ENCODE measurements at regions not wholly inside any gene's neighbourhood (a gene's known extent, or its start where the extent isn't known, plus 50 kb on each side); places are given as distances from the start of the nearest gene placed in this dataset.

GRCh38 chr15:58261368-58261767 lies 123.2 kb downstream of the AQP9 start:
- Histone ChIP-seq H3K27ac (no peak overlapping the region), H3K36me3 (no peaks in the 10 kb centered on the region), H3K9me3 (no peaks in the 10 kb centered on the region), H3K4me1 (no peaks in the 10 kb centered on the region), H3K27me3 (no peaks in the 10 kb centered on the region), H3K4me3 (no peak overlapping the region)
- WGBS, 2 donors = 92 to 93% methylated on average over 5 of the region's 5 CpGs
- intact Hi-C loops (cut with DNase I) = no loop called here
- no peak for DNase-seq
- TF ChIP-seq POLR2AphosphoS5 (IDR thresholded peaks at IDR 0.05) = no peak
- TF ChIP-seq, protein P1, sequence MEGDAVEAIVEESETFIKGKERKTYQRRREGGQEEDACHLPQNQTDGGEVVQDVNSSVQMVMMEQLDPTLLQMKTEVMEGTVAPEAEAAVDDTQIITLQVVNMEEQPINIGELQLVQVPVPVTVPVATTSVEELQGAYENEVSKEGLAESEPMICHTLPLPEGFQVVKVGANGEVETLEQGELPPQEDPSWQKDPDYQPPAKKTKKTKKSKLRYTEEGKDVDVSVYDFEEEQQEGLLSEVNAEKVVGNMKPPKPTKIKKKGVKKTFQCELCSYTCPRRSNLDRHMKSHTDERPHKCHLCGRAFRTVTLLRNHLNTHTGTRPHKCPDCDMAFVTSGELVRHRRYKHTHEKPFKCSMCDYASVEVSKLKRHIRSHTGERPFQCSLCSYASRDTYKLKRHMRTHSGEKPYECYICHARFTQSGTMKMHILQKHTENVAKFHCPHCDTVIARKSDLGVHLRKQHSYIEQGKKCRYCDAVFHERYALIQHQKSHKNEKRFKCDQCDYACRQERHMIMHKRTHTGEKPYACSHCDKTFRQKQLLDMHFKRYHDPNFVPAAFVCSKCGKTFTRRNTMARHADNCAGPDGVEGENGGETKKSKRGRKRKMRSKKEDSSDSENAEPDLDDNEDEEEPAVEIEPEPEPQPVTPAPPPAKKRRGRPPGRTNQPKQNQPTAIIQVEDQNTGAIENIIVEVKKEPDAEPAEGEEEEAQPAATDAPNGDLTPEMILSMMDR (IDR thresholded peaks at IDR 0.05) = no peak
- TF ChIP-seq EP300 (IDR thresholded peaks at IDR 0.05) = no peak
- TF ChIP-seq POLR2A (IDR thresholded peaks at IDR 0.05) = no peak

DNA sequence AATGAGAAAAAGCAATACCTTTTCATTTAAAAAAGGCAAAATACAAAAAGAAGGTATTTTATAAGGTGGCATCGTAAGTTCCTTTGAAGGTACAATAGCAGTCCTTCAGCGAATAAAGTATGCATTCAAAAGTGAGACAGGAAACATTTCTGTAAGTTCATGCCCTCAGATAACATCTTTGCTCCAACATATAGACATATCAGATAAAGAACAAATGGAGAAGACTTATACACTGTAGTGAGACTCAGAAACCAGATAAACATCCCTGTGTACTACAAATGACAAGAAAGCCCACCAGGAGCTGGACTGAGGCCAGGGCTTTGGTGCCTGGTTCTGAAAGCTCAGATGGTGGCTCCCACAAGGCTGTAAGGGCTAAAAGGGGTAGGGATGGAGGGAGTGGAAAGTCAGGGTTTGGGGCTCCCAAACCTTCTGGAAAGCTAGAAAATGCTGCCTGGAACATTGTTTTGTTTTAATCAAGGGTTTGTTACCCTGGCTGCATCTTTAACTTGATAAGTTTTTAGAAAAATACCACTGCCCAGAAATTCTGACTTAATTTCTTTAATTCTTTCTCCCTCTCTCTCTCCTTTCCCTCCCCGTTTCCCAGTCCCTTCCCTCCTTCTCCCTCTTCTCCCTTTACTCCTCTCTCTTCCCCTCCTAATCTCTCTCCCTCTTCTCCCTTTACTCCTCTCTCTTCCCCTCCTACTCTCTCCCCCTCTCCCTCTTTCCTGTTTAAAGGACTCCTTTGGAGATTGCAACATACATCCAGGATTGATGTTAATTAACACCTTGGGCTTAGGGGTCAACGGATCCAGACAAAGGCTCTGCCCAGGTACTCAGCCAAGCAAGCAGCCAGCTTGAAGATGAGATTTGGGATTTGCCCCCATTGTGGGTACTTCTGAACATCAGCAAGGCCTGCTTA lies 126.1 kb downstream of the AQP9 start:
- H3K27ac ChIP-seq = no peak overlapping the region
- H3K4me3 ChIP-seq = no peak overlapping the region
- TF ChIP-seq POLR2A (IDR thresholded peaks at IDR 0.05) (no peak), POLR2AphosphoS5 (IDR thresholded peaks at IDR 0.05) (no peak), EP300 (IDR thresholded peaks at IDR 0.05) (no peak)
- TF ChIP-seq, protein P1 (IDR thresholded peaks at IDR 0.05) = no peak
- intact Hi-C loops (cut with DNase I) = no loop called here
- H3K27me3 ChIP-seq = no peaks in the 10 kb centered on the region
- DNase-seq = no peak
- no peaks in the 10 kb centered on the region for H3K9me3 ChIP-seq
- WGBS, 2 donors = 80 to 87% methylated on average over 4 of the region's 4 CpGs
- H3K4me1 ChIP-seq = no peaks in the 10 kb centered on the region
- H3K36me3 ChIP-seq = no peaks in the 10 kb centered on the region

DNA sequence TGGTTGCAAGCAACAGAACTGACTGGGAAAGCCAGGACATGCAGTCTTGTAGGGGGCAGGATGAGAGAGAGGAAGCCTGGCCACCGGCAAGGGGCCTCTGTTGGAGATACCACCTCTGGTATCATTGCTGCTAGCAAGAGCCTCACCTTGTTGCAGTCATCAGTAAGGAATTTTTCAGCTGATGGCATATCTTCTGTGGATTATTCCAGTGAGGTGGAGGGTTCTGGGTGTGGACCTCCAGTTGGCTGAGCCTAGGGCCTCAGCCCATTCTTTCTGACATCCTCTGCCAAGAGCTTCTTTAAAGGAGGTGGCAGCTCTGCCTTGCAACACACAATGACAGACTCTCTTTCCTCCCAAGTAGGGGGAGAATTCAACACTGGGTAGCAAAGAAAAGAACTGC lies 128.9 kb downstream of the AQP9 start:
- Histone ChIP-seq H3K9me3 (peaks cover 0 to 6% (median 0%) of the 10 kb centered on the region in 4 donors), H3K36me3 (no peaks in the 10 kb centered on the region), H3K4me1 (no peaks in the 10 kb centered on the region), H3K27me3 (no peaks in the 10 kb centered on the region), H3K27ac (no peak overlapping the region), H3K4me3 (no peak overlapping the region)
- intact Hi-C loops (cut with DNase I) = no loop called here
- no peak for DNase-seq
- no peak for TF ChIP-seq POLR2A (IDR thresholded peaks at IDR 0.05)
- no peak for TF ChIP-seq POLR2AphosphoS5 (IDR thresholded peaks at IDR 0.05)
- no peak for TF ChIP-seq EP300 (IDR thresholded peaks at IDR 0.05)
- TF ChIP-seq, protein P1 (IDR thresholded peaks at IDR 0.05) = no peak
- 90 to 94% methylated on average over 1 of the region's 1 CpG for WGBS, 2 donors

- no peaks in the 10 kb centered on the region for H3K36me3 ChIP-seq
- H3K27ac ChIP-seq = no peak overlapping the region
- TF ChIP-seq POLR2A (IDR thresholded peaks at IDR 0.05) = no peak
- peaks cover 0 to 6% (median 0%) of the 10 kb centered on the region in 4 donors for H3K9me3 ChIP-seq
- WGBS, 2 donors = 67 to 86% methylated on average over 5 of the region's 5 CpGs
- H3K4me1 ChIP-seq = no peaks in the 10 kb centered on the region
- no peak overlapping the region for H3K4me3 ChIP-seq
- no peak for DNase-seq
- H3K27me3 ChIP-seq = no peaks in the 10 kb centered on the region
- intact Hi-C loops (cut with DNase I) = no loop called here
These were observed 130.6 kb downstream of the AQP9 start for GRCh38 chr15:58268746-58269267.
